ENCODE measurements at regions not wholly inside any gene's neighbourhood (a gene's known extent, or its start where the extent isn't known, plus 50 kb on each side); places are given as distances from the start of the nearest gene placed in this dataset.

- TF ChIP-seq CHD2 (IDR thresholded peaks at IDR 0.05; ENCODE audit: low read length, partially characterized antibody) (no peak), EP300 (IDR thresholded peaks at IDR 0.05; ENCODE audit: borderline replicate concordance in 1 of 2, low read depth in 1 of 2, low read length in 1 of 2) (no peak), USF2 (IDR thresholded peaks at IDR 0.05; ENCODE audit: borderline replicate concordance, low read depth, low read length) (no peak), RAD21 (IDR thresholded peaks at IDR 0.05; ENCODE audit: low read length) (no peak), RCOR1 (IDR thresholded peaks at IDR 0.05; ENCODE audit: low read length) (no peak), TAF1 (IDR thresholded peaks at IDR 0.05; ENCODE audit: borderline replicate concordance, low read depth, low read length) (no peak), POLR2AphosphoS5 (IDR thresholded peaks at IDR 0.05; ENCODE audit: low read depth, low read length) (no peak), USF1 (IDR thresholded peaks at IDR 0.05; ENCODE audit: borderline replicate concordance, low read depth) (no peak), MEF2A (IDR thresholded peaks at IDR 0.05; ENCODE audit: borderline replicate concordance, low read depth) (no peak), SIN3A (IDR thresholded peaks at IDR 0.05; ENCODE audit: borderline replicate concordance, low read depth, low read length) (no peak), EZH2phosphoT487 (IDR thresholded peaks at IDR 0.05; ENCODE audit: borderline replicate concordance, low read depth) (no peak)
- TF ChIP-seq, protein P1, sequence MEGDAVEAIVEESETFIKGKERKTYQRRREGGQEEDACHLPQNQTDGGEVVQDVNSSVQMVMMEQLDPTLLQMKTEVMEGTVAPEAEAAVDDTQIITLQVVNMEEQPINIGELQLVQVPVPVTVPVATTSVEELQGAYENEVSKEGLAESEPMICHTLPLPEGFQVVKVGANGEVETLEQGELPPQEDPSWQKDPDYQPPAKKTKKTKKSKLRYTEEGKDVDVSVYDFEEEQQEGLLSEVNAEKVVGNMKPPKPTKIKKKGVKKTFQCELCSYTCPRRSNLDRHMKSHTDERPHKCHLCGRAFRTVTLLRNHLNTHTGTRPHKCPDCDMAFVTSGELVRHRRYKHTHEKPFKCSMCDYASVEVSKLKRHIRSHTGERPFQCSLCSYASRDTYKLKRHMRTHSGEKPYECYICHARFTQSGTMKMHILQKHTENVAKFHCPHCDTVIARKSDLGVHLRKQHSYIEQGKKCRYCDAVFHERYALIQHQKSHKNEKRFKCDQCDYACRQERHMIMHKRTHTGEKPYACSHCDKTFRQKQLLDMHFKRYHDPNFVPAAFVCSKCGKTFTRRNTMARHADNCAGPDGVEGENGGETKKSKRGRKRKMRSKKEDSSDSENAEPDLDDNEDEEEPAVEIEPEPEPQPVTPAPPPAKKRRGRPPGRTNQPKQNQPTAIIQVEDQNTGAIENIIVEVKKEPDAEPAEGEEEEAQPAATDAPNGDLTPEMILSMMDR (IDR thresholded peaks at IDR 0.05) = no peak
- TF ChIP-seq, protein P2, sequence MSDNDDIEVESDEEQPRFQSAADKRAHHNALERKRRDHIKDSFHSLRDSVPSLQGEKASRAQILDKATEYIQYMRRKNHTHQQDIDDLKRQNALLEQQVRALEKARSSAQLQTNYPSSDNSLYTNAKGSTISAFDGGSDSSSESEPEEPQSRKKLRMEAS (IDR thresholded peaks at IDR 0.05; ENCODE audit: low read depth) = no peak
Measured at GRCh38 chr20:54415967-54416366, 59.4 kb upstream of the DOK5 start.

All from SK-N-SH (cell line).